ENCODE measurements at regions not wholly inside any gene's neighbourhood (a gene's known extent, or its start where the extent isn't known, plus 50 kb on each side); places are given as distances from the start of the nearest gene placed in this dataset.

DNA sequence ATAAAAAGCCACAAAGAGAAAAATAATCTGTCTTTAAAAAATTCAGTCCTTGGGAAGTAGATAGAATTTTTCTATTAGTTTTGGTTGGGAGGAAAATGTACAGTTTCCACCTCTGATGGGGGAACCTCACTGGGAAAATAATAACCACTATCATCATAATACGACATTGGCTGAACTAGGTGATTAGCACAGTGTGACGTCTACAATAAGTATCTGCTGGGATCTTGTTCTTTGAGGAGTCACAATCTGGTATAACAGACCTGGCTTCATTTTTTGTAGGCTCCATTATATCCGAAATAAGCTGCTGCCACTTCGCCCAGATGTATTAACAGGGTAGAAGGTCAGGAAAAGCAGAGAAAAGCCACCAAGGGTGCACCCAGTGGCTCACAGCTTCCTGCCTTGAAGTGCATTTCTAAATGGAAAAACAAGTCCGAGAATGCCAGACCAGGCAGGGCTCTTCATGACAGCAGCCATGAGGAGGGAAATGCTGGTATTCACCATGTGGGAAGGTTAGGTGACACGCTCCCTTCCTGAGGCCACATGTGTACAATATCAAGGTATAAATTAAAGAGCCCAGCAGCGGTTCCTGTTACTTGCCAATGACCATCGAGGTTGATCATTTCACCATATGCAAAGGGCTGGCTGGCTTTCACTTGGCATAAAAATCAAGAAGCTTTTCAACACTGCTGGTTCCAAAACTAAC is 152.8 kb downstream of the PRELID2 start:
- Histone ChIP-seq H3K4me3 (ENCODE audit: low read depth, low read length) (no peak overlapping the region), H3K27me3 (replicated peaks) (no peaks in the 10 kb centered on the region), H3K36me3 (replicated peaks) (no peaks in the 10 kb centered on the region), H3K27ac (no peak overlapping the region)
- no peak for DNase-seq
- in situ Hi-C loops (cut with HindIII; ENCODE audit: low pct_ligation_motif_present, low sequenced_read_pairs), result no loop called here
- TF ChIP-seq CTCF (IDR thresholded peaks at IDR 0.05; ENCODE audit: low read depth, low read length, missing control alignments), result no peak

GRCh38 chr5:145681686-145682085 is 153.5 kb downstream of the PRELID2 start:
- peak; percentile 85 for DNase-seq
- no peaks in the 10 kb centered on the region for H3K36me3 ChIP-seq (replicated peaks)
- no peak overlapping the region for H3K27ac ChIP-seq
- no peaks in the 10 kb centered on the region for H3K27me3 ChIP-seq (replicated peaks)
- in situ Hi-C loops (cut with HindIII; ENCODE audit: low pct_ligation_motif_present, low sequenced_read_pairs), result no loop called here
- H3K4me3 ChIP-seq (ENCODE audit: low read depth, low read length), result no peak overlapping the region
- peak; percentile 93 for TF ChIP-seq CTCF (IDR thresholded peaks at IDR 0.05; ENCODE audit: low read depth, low read length, missing control alignments)

- Histone ChIP-seq H3K27me3 (replicated peaks) (no peaks in the 10 kb centered on the region), H3K36me3 (replicated peaks) (no peaks in the 10 kb centered on the region), H3K4me3 (ENCODE audit: low read depth, low read length) (no peak overlapping the region), H3K27ac (no peak overlapping the region)
- in situ Hi-C loops (cut with HindIII; ENCODE audit: low pct_ligation_motif_present, low sequenced_read_pairs), result no loop called here
- no peak for DNase-seq
- no peak for TF ChIP-seq CTCF (IDR thresholded peaks at IDR 0.05; ENCODE audit: low read depth, low read length, missing control alignments)
Observed at GRCh38 chr5:145681216-145681615, 153.9 kb downstream of the PRELID2 start.

DNA sequence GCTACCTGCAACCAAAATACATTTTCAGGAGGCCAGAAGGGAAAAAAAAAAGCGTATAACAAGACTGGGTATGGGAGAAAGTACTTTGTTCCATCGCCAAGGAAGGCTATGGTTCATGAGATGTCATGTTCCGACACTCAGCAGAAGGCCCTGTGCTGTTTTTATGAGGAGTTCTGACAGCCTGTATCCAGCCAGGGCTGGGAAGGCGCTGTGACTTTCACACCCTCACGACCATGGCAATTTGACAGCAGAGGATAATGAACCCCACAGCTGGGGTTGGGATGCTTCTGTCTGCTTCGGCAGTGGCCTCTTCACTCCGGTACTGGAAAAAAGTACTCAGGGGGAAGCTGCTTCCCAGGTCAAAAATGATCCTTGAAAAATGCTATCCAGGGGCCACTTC is 154.4 kb downstream of the PRELID2 start:
- TF ChIP-seq CTCF (IDR thresholded peaks at IDR 0.05; ENCODE audit: low read depth, low read length, missing control alignments), result no peak
- in situ Hi-C loops (cut with HindIII; ENCODE audit: low pct_ligation_motif_present, low sequenced_read_pairs), result no loop called here

DNA sequence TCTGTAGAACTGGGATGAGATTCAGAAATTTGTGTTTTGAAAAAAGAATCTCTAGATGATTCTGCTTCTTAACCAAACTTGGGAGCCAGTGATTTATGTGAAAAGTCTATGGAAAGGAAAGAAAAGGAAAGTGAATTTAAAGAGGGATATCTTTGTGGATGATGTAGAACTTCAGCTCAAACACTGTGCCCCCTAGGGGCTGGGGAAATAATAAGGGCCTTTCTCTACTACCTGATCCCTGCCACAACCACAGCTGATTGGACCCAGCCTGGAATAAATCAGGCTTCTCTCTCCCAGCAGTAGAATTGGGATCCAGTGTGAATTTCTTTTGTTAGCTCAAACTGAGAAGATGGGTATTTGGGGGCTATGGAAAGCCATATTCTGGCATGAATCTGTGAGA is 155.0 kb downstream of the PRELID2 start:
- no peaks in the 10 kb centered on the region for H3K27me3 ChIP-seq (replicated peaks)
- TF ChIP-seq CTCF (IDR thresholded peaks at IDR 0.05; ENCODE audit: low read depth, low read length, missing control alignments), result peak; percentile 39
- H3K4me3 ChIP-seq (ENCODE audit: low read depth, low read length), result no peak overlapping the region
- H3K36me3 ChIP-seq (replicated peaks), result no peaks in the 10 kb centered on the region
- in situ Hi-C loops (cut with HindIII; ENCODE audit: low pct_ligation_motif_present, low sequenced_read_pairs), result no loop called here
- no peak for DNase-seq
- no peak overlapping the region for H3K27ac ChIP-seq

More for the DNA sequence above, 154.4 kb downstream of the PRELID2 start:
- no peak for DNase-seq
- no peak overlapping the region for H3K4me3 ChIP-seq (ENCODE audit: low read depth, low read length)
- H3K36me3 ChIP-seq (replicated peaks), result no peaks in the 10 kb centered on the region
- no peaks in the 10 kb centered on the region for H3K27me3 ChIP-seq (replicated peaks)
- H3K27ac ChIP-seq, result no peak overlapping the region

DNA sequence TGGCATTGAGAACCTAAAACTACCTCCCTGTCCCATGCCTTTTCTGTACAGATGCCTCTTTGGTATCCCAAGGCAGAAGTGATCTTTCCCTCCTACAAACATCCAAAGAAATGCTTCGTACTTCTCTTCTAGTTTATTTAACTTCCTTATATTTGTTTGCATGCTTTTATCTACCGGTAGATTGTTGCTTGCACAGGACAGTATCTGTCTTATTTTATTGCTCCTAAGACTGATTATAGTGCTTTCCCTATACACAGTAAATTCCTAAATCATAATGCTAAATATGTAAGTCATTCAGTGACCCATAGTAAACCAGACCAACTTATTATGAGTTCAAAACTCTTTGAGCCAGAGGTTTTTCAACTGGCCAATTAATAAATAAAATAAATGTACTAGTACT is 156.9 kb downstream of the PRELID2 start:
- in situ Hi-C loops (cut with HindIII; ENCODE audit: low pct_ligation_motif_present, low sequenced_read_pairs), result no loop called here

More for the DNA sequence above, 156.9 kb downstream of the PRELID2 start:
- no peak for TF ChIP-seq CTCF (IDR thresholded peaks at IDR 0.05; ENCODE audit: low read depth, low read length, missing control alignments)
- DNase-seq, result no peak
- Histone ChIP-seq H3K4me3 (ENCODE audit: low read depth, low read length) (no peak overlapping the region), H3K27ac (no peak overlapping the region), H3K36me3 (replicated peaks) (no peaks in the 10 kb centered on the region), H3K27me3 (replicated peaks) (no peaks in the 10 kb centered on the region)
